ENCODE measurements at regions not wholly inside any gene's neighbourhood (a gene's known extent, or its start where the extent isn't known, plus 50 kb on each side); places are given as distances from the start of the nearest gene placed in this dataset.
A peak's percentile ranks its signal among the peaks of the same experiment; 100 is the strongest.

DNA sequence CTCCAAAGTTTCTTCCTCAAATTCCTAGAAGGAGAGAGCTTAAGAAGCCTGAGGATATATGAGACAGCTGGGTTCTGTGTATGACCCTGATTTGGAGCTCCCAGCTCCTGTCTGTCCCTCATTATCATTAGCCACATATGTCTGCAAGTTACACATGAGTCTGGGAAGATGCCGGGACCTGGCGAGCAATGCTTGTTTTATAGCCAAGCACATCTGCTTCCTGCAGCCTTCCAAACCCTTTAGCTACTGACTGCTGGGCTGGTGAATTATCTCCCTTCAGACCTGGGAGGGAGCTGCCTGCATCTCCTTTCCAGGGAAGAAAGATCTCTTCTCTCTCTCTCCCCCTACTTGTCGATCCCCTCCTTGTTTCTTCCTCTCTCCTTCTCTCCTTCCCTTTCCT is 556.7 kb upstream of the BOD1L1 start:
- DNase-seq: no peak

DNA sequence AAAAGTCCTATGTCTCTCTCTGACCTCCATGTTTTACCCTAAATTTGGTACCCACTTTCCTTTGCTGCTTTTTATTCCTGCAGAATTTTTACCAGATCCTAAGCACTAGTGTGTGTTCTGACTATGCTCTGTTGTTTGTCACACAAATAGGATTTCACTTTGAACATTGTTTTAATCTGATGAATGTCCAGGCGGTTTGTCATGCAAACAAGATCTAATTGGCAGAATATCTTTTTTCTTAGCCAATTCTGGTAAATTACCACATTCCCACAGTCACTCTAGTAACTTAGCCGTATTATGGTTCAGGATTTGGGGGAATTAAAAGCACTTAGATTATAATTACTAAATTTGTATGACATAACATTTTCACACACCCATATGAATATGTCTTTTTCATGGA is 557.2 kb upstream of the BOD1L1 start:
- no peak for DNase-seq

DNA sequence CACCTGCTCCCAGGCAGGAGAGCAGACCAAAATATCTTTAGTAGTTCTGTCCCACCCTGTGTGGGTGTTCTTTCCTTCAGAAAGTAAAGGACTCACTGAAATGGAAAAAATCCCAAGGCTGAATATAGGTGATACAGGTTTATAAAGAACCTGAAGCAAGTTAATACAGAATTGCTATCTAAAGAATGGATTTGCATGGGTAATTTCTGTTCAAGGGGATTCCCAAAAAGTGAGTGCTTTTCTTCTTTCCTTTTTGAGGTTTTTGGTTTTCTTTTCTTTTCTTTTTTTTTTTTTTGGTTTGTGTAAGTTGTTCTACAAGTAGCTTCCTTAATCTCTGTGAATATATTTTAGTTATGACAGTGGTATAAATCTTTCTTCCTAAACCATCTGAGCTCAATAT is 560.7 kb upstream of the BOD1L1 start:
- no peak for DNase-seq

DNA sequence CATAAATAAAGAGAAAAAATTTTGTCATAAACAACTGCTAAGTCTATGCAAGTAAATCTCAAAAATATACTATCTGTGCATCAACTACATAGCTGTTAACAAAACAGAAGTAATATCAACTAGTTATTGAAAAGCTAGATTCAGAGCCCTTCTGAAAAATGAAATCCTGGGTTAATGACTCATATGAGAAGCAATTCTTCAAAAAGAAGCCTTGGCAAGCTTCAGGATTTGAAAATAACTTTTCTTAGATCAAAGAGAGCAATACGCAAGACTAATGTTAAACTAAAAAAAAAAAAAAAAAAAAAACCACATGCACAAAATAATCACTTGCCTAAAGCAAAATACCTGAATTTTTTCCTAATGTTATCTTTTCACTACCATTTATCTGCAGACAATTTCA is 566.1 kb upstream of the BOD1L1 start:
- no peak for DNase-seq

DNA sequence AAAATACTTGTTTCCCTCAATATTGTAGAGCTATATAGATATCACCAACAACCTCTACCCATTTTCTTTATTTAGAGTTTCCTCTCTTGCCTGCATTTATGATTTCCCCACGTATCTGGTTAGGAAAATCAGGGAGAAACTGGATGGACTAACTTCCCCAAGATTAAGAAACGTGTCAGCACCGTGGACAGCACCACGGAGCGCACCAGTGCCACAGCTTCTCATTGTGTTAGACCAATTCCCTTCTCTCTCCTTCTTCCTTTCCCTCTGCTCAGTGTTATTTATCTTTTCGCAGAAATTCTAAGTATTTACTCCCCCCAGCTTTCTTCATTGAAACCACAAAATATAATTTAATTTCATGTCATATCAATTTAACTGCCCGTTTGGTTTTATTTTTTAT is 568.6 kb upstream of the BOD1L1 start:
- peak in 1 of 2 experiments; percentile 18 for DNase-seq

DNA sequence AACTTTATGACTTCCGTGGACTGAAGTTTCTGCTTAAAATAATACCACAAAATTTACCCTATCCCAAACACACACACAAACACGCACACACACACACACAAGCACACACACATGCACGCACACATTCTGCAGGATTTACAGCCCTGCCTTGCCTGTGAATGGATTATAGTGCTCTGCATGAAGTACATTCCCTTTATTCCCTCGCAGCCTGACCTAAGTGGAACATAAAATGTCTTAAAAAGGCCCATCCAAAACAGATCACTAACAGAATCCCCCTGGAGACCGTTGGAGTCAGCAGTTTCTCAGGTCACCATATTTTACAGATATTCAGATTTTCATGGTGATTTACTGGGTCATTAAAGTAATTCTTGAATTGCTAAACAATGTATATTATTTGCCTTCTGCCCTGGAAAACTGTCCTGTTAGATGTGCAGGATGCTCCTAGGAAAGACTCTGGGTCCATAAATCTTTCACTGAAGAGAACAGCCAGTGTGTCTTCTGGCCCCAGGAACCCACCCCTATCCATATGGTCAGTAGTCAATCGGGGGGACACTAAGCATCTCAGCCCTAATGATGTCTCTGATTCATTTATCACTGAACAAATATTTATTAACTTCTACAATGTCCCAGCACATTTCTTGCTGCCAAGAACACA is 587.7 kb upstream of the BOD1L1 start:
- no peak for DNase-seq

DNA sequence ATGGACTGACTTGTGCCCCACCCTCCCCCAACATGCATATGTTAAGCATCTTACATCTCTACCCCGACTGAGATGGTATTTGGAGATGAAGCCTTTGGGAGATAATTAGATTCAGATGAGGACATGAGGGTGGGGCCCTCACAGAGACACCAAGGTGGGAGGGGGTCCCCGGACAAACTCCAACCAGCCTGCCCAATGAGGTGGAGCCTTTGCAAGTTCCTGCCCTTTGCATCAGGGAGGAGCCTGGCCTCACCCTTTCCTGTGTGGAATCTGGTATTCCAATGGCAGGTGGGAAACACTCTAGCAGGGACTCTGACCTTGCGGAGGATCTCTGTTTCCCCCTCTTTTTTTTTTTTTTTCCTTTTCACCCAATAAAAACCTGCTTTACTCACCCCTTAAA is 589.9 kb upstream of the BOD1L1 start:
- no peak for DNase-seq

DNA sequence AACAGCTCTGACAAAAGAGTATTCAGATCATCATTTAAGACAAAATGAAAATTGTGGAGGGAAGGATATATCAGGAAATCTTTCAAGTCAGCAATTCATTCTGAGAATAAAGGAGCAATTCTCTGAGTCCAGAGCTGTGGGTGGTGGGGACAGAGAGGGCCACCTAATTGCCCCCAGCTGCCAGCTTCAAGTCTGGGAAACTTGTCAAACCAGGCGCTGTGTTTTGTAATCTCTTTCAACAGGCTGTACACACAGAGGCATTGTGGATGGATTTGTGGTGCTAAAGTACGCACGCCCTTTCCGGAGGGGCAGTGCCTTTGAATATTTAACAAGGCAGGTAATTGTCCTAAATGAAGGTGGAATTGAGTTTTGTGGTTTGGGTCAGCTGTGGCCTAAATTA is 591.1 kb upstream of the BOD1L1 start:
- DNase-seq: no peak

DNA sequence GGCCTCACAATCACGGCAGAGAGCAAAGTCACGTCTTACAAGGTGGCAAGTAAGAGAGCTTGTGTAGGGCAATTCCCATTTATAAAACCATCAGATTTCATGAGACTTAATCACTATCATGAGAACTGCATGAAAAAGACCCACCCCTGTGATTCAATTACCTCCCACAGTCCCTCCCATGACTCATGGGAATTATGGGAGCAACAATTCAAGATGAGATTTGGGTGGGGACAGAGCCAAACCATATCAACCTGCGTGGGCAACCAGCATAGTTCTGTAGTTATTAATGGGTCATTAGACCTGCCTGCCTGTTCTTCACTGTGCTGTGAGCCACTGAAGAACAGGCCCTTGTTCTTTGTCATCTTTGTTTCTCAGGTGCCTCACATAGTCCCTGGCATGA is 593.7 kb upstream of the BOD1L1 start:
- DNase-seq: no peak

DNA sequence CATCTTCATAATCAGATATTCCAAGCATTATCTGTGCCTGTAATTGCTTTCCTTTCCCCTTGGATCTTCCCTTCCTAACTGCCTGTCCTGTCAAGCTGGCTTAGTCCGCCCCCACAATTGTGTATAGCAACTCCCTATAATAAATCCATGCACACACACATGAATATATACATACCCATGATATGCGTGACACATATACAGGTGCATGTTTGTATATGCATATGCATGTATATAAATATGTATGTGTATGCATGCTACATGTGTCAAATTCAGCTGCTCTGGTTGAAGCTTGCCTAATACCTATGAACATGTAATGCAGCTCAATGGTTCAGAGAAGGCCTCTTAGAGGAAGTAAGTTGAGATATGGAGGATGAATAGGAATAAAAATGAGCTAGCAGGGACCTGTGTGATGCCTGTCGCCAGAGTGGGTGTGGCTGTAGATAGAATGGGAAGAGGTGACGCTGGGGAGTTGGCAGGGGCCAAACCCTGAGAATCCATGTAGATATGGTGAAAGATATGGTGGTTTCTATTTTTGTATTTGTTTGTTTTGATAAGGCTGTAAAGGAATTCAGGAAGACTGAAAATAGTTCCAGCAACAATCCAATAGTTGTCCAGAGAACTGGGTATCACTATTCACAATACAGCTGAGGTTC is 595.0 kb upstream of the BOD1L1 start:
- DNase-seq: no peak

DNA sequence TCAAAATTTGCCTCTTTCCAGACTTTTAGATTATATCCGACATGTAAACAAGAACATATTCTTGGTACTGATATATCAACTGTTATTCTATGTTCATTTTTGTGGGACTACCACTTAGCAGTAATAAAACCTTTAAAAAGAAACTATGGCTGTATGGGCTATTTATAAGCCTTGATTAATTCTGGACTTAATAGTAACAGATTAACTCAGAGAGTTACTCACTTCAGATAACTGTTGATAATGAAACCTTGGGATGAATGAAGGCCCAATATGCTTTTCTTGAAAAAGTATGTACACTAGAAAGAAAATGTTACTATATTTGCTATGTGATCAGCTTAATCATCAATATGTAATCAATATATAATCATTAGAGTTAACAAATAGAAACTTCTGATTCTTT is 595.9 kb upstream of the BOD1L1 start:
- DNase-seq: no peak

DNA sequence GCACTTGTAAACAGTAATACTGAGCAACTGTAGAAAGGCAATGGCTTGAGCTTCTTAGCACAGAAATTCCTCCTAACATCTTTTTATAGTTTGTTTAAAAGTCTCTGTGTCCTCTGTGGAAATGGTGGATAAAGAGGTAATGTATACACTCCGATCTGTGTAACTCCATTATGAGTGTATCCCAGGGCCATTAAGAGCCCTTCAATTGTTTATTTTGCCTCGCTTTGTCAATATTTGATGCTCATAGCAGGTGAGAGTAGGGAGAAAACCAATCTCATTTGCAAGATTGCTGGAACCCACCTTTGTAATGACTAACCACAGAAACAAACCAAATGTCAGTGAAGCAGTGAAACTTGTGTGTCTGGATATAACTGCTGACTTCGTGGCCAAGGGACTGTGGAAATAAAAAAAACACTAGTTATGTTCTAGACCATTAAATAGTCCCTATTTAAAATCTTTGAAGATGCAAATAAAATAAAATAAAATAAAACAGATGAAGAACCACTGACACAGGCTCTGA is 598.2 kb upstream of the BOD1L1 start:
- DNase-seq: no peak

DNA sequence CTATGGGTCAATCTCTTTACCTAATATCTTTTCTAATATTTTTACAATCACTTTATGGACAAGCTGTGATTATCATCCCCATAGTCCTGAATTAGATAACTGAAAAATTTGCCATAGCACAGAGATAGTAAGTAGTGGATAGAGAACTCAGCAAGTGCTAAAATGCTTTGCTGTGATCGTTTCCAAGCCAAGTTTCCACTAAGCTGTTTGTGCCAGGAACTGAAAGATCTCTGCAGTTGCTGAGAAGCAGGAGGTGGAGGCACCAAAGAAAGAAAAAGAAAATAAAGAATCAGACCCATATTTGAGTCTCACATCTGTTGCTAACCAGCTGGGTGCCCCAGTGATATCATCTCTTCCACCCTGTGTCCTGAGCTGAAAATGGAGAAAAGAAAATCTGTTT is 605.6 kb upstream of the BOD1L1 start:
- DNase-seq: no peak

DNA sequence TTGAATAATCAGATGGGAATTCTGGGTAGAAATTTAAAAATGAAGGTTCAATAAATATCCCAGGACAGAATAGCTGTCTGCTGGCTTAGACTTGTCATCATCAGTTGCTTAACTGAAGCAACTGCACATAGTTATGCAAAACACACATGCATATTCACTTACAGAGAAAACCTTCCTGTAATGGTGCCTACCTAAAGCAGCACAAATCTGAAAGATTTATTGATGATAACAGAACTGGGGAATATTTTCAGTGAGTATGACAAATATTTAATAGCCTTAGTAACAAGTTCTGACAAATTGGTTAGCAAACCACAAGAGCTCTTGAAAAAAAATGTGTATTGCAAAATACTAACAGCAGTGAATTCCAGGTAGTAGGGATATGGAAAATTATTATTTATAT is 606.8 kb upstream of the BOD1L1 start:
- no peak for DNase-seq

DNA sequence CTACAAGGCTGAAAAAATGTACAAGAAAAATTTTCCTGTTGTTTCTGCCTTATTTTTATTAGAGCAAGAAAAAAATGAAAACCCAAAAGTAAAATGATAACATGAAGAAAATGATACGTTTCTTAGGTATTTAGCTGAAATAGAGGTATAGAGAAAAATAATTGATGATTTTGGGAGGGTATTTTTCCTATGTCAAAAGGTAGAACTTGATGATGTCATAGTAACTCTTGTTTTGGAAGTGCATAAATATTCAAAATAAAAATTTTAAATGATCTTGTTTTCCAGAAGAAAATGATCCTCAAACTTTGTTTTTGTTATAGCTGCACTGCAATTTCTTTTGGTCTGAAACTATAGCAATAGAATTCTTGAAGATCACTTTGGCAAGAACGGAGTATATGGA is 608.8 kb upstream of the BOD1L1 start:
- DNase-seq: no peak

DNA sequence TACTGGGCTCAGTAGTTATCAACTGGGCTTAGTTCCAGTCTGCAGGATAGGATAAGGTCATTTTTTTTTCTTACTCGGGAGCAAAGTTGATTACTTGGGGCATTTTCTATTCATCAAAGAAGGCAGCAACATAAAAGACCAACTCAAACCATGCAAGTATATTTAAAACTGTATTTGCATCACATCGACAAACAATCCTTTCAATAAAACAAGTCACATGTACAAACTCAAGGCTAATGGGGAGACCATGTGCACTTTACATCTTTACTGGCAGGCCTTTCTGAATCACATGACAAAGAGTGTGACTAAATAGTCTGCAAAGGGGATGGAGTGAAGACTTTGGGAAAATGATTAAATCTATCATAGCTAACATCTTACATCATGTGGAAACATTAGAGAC is 610.4 kb upstream of the BOD1L1 start:
- no peak for DNase-seq

DNA sequence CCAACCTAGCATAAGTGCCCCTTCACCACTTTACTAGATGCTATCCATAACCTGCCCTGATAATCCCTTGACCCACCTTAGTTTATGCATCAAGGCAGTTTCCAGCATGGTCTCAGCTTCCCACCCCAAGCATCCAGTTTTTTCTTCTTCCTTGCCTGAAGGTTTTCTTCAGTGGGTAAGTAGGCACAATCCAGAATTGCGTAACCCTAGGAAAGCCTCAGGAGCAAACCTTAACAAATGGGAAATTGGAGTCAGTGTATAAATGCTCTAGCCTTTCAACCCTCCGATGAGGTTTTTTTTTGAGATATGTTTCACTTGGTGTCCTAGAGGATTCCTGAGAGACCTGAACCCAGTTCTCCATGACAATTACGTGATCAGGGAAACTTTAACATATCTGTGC is 614.0 kb upstream of the BOD1L1 start:
- DNase-seq: no peak

DNA sequence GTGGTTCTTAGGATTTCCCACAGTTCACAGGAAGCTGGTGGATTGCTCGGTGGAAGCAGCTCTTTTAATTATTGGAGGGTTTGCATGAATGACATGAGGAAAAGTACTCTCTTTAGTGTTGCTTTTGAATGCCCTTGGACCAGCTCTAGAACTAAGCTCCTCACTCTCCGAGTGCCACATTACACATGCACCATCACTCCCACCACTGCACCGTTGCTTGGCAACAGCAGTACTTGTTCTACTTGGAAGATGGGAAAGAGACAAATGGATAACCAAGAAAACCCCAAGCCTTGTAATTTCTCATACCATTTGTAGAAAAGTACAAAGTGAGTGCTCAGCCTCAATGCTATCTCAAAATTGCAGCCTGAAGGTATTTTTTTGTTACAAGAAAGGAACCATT is 620.2 kb upstream of the BOD1L1 start:
- DNase-seq: no peak

DNA sequence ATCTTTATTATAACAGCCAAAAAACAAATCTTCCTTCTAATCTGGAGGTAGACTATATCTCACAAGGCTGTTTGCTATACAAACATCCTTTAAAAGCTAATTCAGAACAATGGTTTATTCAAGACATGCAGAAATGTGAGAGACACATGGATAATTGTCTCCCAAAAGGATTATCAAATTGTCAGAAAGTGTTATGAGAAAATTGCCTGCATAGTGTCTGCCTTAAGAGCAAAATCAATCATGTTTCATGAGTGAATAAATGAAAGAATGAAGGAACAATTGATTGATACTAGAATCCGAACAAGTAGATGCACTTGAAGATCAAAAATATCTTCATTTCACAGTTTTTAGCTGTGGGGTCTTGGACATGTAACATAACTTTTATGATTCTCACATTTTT is 621.7 kb upstream of the BOD1L1 start:
- no peak for DNase-seq

DNA sequence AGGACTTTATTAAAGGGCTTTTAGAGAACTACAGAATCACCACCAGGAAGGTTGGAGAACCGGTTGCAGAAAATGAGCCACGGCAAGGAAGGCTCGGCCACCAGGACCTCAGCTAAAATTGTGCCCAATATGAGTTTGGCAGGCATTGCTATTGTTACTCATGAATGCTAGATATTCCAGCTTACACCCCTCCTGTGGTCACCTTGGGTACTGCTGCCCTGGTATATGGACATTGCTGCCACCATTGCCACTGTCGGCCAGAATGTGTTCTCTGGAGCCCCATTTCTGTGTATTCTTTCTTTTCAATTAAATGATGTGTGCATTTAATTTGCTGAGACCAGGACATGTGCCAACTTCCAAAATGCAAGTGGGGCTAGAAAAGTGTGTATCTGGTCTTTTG is 626.7 kb upstream of the BOD1L1 start:
- DNase-seq: peak; percentile 17 to 18

DNA sequence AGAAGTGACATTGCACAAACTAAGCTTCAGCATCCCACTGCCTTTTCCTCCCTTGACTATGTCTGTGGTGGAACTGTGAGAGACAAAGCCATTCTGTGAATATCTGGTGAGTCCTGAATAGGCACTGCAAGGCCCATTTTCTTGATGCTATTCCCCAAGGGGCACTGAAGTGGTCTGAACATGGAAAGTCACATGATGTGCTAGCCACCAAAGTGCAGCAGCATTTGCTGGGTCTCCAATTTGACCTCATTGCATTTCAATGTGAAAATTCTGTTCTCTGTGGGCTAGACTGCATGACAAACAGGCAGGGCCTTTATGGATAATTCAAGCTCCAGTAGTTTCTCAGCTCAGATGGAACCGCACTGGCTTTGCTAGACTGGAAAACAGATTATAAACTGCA is 627.4 kb upstream of the BOD1L1 start:
- no peak for DNase-seq

DNA sequence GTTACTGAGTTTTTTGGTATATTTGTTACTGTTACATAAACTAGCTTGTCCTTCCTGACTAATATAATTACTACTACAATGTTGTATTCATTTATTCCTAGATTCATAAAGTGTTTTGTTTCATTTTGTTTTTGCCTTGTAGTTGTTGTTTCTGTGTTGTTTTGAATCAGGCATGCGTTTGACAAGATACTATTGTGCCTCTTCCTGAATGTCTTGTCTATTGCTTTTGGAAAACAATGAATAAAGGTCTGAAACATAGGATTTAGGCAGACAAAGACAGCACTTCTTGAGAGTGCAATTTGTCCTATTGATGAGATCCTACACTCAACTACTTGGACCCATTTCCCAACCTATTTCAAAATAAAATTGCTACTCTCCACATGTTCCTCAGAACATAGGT is 630.4 kb upstream of the BOD1L1 start:
- DNase-seq: no peak

DNA sequence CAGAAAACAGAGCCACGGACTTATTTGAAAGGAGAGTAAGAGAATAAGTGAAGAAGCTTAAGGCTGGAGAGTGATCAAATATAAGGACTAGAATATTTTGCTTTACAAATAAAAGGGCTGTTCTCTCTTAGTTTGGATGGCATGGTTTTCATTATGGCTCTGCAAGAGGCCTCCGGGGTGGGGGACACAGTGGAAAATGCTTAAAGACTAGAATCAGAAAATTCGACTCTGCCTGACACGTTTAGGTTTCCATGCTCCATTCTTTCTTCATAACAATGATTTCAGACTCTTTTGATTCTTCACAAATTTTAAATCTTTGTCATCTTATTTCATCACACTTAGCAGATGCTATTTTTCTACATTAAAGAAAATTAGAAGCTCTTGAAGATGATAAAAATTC is 632.4 kb upstream of the BOD1L1 start:
- DNase-seq: no peak

DNA sequence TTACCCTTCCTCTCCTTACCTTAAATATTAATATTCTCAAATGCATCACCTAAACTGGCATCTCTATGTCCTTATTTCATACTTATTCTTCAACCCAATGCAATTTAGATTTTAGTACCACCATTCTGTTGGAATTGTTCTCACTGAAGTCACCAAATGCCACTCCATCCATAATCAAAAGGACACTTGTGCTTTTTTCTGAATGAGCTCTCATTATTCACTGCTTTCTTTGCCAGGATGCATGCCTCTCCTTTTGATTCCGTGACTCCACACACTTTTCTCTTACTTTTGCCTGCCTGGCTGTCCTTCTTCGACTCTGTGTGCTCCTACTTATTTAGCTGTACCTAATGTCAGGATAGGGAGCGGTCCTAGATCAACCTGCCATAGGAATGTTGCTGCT is 633.1 kb upstream of the BOD1L1 start:
- no peak for DNase-seq

DNA sequence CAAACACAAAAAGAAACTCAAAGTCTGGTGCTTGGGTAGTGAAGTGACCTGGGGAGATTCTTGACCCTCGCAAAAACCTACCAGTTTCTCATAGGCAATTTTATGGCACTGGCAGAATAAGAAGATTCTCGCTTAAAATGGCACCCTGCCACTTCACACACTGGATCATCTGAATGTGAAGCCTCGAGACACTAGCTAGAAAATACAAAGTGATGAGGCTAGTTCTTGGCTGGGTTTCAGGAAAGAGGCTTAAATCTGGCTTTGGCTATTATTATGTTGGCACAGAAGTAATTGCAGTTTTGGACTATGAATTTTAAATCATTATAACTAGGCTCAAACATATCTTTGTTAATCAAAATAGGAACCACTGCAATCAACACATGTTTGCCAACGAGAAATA is 634.7 kb upstream of the BOD1L1 start:
- no peak for DNase-seq

Data from activated T-cell treated with anti-CD3 and anti-CD28 coated beads, Interleukin-2, amount 50 U/mL, for 48 hours (primary cell).